Daoy (cell line): ENCODE measurements at regions not wholly inside any gene's neighbourhood (a gene's known extent, or its start where the extent isn't known, plus 50 kb on each side); places are given as distances from the start of the nearest gene placed in this dataset.
"Not testable (repeated sequence)": the region's sequence is repeated elsewhere in the genome, so short reads cannot be mapped to it uniquely, and the experiment has no call there.

Experiments
- DNase-seq: peaks from one replicate; pipeline ENCODE4 v3.0.0-alpha.2; 2015; ENCODE audit warnings: low read depth

DNA sequence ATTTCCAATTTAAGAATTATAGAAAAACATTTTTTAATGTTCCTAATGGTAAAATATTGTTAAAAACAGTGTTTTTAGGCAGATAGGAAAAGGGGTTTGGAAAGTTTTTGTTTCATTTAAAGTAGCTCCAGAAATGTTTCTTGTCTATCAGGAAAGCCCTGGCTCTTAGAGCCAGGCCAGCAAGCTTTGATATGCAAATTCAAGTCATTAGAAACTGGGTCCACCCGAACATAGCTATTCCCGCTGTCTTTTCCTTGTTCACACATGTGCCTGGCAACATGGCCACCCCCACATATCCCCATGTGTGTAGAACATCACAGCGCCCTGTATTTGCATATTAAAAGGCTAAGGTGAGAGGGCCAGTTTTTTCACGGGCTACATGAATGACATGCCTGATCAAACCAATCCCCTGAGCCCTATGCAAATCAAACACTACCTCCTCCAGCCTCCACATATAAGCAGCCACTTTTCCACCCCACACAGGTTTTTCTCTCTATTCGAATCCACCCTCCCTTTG, 925.3 kb upstream of the CDH10 start:
- no peak for DNase-seq

DNA sequence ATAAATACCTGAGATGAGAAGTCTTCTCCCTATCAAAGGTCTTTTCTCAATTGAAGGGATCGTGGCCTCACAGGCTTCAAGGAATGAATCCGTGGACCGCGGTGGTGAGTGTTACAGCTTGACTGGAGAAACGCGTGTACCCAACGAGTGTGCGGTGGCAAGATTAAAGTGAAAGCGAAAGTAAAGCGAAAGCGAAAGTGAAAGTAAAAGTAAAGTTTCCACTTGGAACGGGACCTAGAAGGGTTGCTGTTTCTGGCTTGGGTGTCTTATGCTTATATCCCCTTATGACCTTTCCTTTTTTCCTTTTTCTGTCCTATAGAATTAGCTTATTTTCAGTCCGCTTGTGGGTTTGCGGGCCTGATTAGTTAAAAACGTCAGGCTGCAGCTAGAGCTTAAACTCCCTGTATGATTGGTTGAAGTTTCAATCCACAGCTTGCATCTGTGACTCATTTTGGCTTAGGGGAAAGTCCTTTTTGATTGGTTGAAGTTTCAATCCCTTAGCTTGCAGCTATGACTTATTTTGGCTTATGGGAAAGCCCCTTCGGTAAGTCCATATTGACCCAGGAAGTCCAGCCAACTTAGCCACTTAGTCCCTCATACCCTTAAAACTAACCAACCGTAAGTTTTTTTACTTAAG, 924.3 kb upstream of the CDH10 start:
- peak; percentile 15 for DNase-seq

DNA sequence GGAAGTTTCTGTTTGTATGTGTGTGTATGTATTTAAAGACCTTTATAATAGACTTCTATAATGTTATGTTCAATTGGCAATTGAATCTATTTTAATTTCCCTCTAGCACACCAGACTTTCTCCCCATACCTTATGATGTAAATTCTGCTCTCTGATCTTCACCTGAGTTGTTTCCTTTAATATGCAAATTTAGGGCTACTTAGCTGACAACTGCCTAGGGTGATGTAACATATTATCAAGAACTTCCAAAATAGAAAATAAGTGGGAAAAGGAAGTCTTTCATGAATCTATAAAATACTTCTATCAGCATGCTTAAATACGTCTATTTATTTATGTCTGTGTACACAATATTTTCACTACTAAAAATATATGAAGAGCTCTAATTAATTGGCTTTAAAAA, 923.5 kb upstream of the CDH10 start:
- no peak for DNase-seq

DNA sequence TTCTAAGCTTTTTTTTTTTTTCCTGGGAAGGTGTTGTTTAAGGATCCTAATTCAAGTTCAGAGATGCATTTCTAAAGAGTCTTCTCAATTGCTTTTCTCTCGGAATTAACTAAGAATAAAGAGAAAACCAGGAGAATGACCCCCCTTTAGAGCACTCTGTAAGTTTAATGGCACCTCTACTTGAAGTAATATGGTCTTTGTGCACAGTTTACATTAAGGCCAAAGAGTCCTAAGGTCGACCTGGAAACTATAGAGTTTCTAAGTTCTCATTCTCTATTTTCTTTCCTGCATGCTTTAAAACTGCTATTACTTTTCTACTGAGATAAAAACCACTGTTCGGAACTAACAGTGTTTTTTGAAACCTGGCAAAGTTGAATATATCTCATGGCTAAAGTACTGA, 923.1 kb upstream of the CDH10 start:
- DNase-seq, result no peak

DNA sequence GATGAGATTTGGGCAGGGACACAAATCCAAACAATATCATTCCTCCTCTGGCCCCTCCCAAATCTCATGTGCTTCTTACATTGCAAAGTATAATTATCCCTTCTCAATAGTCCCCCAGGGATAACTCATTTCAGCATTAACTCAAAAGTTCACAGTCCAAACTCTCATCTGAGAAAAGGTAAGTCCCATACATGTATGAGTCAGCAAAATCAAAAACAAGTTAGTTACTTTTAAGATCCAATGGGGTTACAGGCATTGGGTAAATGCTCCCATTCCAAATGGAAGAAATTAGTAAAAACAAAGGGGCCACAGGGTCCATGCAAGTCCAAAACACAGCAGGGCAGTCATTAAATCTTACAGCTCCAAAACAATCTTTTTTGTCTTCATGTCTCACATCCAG, 917.9 kb upstream of the CDH10 start:
- no peak for DNase-seq

DNA sequence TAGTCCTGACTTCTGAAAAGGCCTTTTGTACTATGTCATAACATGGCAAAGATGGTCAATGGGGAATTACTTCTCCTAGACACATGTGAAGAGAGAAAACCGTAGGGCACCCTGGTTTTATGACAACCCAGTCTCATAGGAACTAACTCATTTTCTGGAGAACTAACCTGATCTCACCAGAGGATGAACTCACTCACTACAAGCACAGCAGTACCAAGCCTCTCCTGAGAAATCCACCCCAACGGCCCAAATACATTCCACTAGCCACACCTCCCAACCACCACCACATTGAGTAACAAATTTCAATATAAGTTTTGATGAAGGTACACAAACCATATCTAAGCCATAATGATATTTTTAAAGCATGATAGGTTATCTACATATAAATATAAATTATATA, 909.3 kb upstream of the CDH10 start:
- no peak for DNase-seq

DNA sequence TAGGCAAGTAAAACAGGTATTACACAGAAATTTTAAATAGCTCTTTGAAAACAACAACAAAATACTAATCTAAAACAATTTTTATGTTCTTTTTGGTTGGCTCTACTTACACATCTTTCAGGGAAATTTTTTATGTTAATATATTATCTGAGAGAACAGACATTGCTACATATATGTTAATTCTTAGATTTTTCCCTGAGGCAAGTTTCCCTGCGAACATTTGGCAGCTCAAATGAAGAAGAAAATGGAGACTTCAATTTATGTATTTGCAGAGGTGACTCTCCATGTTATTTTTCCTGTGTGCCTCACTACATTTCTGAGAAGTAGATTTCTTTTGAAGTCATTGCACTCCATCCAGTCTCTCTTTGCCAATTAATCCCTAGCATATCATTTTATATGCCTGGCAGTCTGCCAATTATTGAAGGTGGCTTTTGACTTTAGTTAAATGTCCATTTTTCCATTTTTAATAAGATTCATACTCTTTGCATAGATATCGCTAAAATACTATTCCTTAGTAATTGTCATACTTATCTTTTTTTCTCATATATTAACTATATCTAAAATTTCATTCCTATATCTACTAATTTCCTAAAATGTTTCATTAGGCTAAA, 908.2 kb upstream of the CDH10 start:
- DNase-seq, result no peak

DNA sequence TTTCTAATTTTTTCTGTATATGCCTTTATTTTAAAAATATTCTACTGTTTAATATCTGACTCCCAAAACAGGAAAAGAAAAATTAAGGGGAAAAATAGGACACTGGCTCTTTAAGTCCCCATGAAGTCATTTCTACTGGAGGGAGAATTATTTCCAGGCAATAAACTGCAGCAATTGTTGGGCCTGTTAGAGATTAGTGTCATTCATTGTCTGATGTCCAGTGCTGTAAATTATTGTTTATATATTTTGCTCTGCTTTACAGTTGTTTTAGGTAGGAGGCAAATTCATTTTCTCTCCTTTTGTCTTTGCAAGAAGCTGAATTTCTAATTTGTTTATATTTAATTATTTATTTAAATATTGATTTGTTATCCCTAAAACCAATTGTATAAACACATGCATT, 906.0 kb upstream of the CDH10 start:
- DNase-seq, result no peak

DNA sequence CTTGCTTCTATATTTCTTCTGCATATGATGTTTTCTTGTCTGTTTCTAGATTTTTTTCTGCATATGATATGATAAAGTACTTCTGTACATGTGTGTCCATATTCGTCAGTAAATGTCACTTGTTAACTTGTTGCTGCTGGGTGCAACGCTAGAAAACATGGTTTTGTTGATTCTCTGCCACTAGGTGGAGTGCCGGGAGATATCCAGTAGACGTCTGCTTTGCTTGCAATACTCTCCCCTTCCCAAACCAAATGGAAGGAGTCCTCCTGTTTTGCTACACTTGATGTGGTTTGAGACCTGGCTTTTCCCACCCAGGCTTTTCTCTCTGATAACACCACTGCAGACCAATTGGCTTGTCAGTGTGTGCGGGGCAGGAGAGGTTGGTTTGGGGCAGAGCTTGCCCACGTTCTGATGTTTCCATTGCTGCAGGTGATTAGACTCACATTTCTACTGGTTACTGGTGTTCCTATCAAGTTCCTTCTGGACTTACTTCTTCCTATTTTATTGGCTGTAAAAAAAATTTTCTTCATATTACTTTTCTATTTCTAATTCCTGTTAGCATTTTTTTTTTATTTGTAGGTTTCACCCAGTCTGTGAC, 900.0 kb upstream of the CDH10 start:
- peak; percentile 34 for DNase-seq

DNA sequence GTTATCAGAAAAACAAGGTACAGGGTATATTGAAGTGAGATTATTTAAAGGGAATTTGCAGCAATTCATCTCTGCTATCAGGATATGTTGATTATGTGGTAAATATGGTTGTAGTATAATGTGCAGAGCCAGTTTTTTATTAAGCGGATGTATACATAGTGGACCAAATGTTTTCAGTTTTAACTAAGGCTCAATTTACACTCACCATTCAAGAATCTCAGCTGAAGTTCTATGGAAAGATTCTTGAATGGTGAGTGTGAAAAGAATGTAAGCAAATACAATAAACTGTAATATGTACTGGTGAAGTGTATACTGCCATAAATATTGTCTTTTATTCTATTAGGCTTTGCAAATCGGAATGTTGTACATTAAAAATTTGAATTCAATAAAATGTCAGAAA, 895.9 kb upstream of the CDH10 start:
- peak; percentile 17 for DNase-seq

DNA sequence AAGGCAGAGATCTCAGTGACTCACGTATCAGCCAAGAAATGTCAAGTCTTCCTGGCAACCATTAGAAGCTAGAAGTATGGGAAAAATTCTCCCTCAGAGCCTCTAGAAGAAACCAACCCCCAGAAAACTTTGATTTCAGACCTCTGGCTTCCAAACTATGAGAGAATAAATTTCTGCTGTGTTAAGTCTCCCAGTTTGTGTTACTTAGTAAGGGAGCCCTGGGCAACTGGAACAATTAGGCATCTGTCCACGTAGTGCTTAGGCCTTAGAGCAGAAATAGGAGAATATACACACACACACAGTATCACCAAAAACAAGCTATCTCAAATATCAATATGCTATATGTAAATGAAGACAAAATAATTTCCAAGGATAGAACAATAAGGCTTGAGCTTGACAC, 894.8 kb upstream of the CDH10 start:
- peak; percentile 16 for DNase-seq

DNA sequence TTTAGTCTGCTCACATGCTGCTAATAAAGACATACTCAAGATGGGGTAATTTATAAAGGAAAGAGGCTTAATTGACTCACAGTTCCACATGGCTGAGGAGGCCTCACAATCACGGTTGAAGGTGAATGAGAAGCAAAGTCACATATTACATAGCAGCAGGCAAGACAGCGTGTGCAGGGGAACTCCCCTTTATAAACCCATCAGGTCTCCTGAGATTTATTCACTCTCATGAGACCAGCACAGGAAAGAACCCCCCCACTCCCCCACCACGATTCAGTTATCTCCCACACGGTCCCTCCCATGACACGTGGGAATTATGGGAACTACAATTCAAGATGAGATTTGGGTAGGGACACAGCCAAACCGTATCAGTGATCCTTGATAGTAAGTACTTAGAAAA, 891.7 kb upstream of the CDH10 start:
- not testable (repeated sequence) for DNase-seq

DNA sequence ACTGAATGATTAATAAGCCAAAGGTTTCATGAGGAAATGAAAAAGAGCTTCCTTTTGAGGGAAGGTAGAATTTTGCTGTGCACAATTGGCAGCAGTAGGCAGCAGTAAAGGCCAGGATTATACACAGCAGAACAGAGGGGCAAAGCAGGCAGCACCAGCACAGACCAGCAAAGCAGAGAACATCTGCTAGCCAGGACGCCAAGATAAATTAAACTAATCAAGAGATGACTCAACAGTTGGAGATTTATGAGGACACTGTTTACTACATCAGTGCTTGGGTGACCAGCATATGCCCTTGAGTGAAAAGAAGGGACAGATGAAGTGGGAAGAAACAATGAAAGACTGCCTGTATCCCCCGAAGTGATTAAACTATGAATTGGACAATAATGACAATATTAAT, 871.4 kb upstream of the CDH10 start:
- DNase-seq, result peak; percentile 7

DNA sequence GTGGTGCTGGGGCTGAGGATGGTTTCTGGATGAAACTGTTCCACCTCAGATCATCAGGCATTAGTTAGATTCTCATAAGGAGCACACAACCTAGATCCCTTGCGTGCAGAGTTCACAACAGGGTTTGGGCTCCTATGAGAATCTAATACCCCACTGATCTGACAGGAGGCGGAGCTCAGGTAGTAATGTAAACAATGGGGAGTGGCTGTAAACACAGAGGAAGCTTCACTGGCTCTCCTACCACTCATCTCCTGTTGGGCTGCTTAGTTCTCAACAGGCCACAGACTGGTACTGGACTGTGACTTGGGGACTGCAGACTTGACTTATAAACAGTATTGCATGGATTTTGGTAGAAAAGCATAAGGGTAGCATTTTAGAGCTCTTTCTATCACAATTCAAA, 870.7 kb upstream of the CDH10 start:
- no peak for DNase-seq

DNA sequence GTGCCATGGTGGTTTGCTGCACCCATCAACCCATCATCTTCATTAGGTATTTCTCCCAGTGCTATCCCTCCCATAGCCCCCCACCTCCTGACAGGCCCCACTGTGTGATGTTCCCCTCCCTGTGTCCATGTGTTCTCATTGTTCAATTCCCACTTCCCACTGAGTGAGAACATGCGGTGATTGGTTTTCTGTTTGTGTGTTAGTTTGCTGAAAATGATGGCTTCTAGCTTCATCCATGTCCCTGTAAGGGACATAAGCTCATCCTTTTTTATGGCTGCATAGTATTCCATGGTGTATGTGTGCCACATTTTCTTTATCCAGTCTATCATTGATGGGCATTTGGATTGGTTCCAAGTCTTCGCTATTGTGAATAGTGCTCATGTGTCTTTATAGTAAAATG, 865.9 kb upstream of the CDH10 start:
- not testable (repeated sequence) for DNase-seq

DNA sequence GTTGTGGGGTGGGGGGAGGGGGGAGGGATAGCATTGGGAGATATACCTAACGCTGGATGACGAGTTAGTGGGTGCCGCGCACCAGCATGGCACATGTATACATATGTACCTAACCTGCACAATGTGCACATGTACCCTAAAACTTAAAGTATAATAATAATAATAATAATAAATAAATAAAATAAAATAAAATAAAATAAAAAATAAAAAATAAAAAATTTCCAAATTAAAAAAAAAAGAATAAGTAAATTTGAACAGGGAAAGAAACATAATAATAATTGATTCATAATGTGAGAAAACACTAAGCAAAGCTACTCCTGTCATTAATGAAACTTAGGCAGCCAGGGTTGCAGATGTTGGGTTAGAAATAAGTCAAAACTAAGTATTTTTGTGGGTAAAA, 863.2 kb upstream of the CDH10 start:
- not testable (repeated sequence) for DNase-seq

DNA sequence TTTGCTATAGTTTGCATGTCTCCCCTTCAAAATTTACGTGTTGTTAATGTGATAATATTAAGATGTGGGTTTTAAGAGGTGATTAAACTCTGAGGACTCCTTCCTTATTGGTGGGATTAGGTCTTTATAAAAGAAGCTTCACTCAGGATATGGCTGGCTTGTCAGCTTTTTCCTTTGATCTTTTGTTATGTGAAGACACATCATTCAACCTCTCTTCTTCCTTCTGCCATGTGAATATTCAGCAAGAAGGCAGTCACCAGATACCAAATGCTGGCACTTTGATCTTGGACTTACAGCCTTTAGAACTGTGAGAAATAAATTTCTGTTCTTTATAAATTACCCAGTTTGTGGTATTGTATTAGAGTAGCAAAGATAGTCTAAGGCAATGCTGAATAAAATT, 855.9 kb upstream of the CDH10 start:
- no peak for DNase-seq

DNA sequence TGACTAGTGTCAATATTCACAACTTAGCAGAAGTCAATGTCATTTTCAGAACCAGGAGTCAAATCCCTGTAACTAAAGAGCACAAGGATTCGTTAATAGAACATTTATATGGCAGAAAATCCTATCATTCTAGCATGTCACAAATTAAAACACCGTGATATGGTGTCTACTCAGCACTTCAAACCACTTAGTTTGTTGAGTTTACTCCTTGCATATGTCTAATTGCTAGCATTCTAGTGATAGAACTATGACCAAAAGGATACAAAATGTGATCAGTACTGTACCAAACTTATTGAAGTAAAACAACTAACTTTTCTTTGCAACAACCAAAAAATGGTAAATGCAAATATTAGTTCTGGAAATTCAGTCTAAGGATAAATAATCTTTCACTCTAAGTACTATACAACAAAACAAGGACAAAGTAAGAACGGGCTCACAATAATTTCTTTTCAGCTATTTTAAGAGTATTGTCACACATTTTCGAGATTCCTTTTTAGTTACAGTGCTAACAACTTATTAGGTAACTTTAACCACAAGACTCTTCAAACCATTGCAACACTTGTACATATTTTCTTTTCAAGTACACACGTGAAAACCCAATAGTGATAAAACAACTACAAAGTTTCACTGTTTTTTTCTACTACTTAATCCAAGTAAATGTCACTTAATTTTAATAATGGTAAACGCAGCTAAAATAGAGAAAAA, 845.2 kb upstream of the CDH10 start:
- peak; percentile 4 for DNase-seq

DNA sequence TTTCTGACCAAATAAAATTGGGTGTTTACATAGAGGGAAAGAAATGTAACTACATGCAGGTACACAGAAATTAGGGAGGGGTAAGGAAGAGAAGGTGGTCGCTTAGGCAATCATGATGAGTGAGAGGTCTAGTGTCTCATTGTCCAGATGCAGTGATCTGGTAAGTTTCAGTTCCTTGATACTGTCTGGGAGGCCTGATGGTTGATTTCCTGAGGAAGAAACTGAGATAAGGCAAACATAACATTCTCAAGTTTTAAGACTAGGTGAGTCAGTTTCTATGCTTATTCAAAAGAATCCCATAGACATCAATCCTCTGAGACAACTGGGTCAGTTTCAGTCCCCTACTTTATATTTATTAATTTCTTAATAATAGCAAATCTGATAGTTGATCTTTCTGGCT, 843.3 kb upstream of the CDH10 start:
- no peak for DNase-seq

DNA sequence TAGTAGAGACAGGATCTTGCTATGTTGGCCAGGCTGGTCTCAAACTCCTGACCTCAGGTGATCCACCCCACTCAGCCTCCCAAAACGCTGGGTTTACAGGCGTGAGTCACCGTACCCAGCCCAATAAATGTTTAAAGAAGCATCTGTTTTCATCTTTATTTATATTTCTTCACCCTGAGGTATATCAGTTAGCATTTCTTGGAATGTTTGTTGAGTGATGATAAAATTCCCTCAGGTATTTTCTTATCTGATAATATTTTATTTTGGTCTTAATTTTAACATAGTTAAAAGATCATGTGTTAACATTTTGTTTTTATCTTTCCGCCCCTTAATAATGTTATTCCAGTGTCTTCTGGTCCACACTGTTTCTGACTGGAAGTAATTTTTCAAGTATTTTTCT, 839.6 kb upstream of the CDH10 start:
- no peak for DNase-seq

DNA sequence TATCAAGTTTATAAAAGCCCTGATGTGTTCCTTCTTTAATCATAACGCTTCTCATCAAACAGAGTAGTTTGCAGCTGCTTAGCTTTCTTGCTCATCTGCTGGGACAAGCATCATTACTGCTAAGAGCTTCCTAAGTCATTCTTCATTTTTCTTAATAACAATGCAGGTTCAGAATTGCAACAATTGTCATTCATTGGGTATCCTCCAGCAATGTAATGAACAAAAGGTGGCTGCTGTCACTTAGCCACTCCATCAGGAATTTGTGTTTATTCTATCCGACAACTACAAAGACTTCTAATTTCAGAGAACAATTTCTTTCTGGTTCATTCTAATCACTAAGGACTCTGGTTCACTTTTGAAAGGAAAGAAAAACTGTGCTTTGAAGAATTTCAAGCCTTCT, 836.7 kb upstream of the CDH10 start:
- no peak for DNase-seq

DNA sequence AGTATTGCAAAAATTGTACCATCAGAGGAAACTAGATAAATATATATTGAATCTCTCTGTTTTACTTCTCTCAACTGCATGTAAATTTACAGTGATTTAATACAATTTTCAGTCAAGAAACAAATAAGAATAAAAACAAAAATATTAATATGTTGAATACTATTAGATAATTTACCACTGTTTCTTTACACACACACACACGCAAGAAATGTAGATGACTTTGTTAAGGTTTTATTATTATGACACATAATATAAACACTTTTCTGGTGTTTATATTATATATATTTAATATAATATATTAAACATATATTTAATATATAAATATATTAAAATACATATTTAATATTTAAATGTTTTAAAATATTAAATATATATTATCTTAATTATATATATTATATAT, 814.3 kb upstream of the CDH10 start:
- no peak for DNase-seq

DNA sequence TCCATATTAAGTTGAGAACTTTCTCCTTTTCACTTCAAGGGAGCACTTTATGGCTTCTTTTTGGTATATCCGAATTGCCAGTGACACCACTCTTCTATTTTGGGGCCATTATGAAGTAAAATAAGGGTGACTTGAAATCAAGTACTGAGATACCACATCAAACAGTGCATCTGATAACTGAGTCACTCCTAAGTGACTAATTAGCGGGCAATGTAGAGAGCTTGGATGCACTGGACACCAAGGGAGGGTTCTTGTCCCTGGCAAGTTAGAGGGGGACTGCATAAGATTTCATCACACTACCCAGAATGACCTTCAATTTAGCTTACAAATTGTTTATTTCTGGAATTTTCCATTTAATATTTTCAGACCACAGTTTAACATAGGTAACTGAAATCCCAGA, 813.9 kb upstream of the CDH10 start:
- peak; percentile 38 for DNase-seq
